ENCODE measurements at regions not wholly inside any gene's neighbourhood (a gene's known extent, or its start where the extent isn't known, plus 50 kb on each side); places are given as distances from the start of the nearest gene placed in this dataset.

GRCh38 chr10:120960725-120961124 is 109.6 kb downstream of the WDR11 start:
- H3K4me3 ChIP-seq (ENCODE audit: control insufficient read depth, low read depth, low read length), result no peak overlapping the region
- no peak for DNase-seq (ENCODE audit: low read depth)
- TF ChIP-seq CTCF (IDR thresholded peaks at IDR 0.05; ENCODE audit: control insufficient read depth, insufficient read depth, low read depth, low read length, missing control alignments), result no peak

GRCh38 chr10:120961795-120962755 is 110.9 kb downstream of the WDR11 start:
- no peak for TF ChIP-seq CTCF (IDR thresholded peaks at IDR 0.05; ENCODE audit: control insufficient read depth, insufficient read depth, low read depth, low read length, missing control alignments)
- H3K4me3 ChIP-seq (ENCODE audit: control insufficient read depth, low read depth, low read length), result no peak overlapping the region
- DNase-seq (ENCODE audit: low read depth), result no peak

DNA sequence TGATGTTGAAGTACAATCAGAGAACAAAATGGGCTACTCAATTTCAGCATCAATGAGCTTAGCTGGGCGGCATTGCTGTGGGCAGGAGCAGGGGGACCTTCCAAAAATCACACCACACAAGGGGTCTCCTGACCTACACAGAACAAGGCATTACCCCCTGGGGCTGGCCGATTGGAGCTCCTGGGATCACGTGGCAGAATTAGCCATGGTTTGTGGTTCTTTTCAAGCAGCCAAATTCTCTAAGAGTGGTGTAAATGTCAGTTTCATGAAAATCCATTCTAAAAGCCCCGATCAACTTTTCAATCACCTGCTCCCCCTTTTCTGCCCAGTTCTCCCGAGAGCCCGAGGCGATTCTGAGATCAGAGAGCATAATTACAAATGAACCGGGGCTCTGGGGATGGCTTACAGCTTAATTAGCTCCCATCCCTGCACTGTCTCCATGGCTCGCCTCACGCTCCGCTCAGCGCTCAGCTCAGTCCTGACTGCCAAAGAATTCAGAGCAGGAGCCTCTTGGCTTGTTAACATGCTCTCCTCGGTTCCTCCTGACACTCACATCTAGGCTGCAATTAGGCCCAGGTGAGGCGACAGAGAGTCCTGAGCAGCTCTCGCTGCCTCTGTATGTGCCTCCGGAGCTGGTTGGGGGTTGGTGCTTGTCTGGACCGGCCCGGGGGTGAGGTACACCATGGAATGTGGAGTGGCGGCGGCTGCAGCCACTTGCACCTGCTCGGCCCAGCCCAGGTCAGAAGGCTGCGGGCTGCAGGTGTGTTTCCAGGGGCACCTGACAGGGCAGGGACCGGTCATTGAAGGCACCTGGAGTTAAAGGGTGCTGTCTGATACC is 111.8 kb downstream of the WDR11 start:
- no peak overlapping the region for H3K4me3 ChIP-seq (ENCODE audit: control insufficient read depth, low read depth, low read length)
- TF ChIP-seq CTCF (IDR thresholded peaks at IDR 0.05; ENCODE audit: control insufficient read depth, insufficient read depth, low read depth, low read length, missing control alignments), result no peak
- DNase-seq (ENCODE audit: low read depth), result no peak

DNA sequence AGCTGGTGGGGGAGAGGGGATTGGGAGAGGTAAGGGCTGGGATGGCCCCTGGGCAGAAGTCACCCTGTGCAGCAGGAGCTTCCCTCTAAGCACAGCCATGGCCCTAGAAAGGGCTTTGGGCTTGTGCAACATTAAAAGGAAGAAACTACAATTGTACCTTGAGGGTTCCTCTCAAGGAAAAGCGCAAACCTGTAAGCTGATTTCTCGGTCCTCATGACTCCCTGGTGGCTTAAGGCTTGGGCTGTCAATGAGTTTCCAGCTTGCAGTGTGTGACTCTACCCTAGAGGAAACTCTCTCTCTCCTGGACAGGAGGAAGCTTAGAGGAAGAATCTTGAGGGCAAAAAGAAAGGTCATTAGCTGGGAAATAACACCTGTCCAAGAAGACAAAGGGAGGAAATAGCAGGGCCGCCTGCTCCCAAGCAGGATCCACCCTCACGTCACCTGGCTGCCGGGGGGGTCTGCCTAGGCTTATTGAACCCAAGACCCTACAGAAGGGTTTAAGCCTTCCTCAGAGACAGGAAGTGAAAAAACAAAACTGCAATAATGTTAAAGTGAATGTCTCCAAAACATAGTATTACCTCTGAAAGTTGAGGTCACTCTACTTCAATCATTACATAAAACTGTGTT is 112.5 kb downstream of the WDR11 start:
- no peak for DNase-seq (ENCODE audit: low read depth)
- H3K4me3 ChIP-seq (ENCODE audit: control insufficient read depth, low read depth, low read length), result no peak overlapping the region
- TF ChIP-seq CTCF (IDR thresholded peaks at IDR 0.05; ENCODE audit: control insufficient read depth, insufficient read depth, low read depth, low read length, missing control alignments), result no peak

GRCh38 chr10:120966657-120967045 is 115.5 kb downstream of the WDR11 start:
- TF ChIP-seq CTCF (IDR thresholded peaks at IDR 0.05; ENCODE audit: control insufficient read depth, insufficient read depth, low read depth, low read length, missing control alignments), result no peak
- H3K4me3 ChIP-seq (ENCODE audit: control insufficient read depth, low read depth, low read length), result no peak overlapping the region
- no peak for DNase-seq (ENCODE audit: low read depth)

GRCh38 chr10:120969219-120969645 is 118.1 kb downstream of the WDR11 start:
- H3K4me3 ChIP-seq (ENCODE audit: control insufficient read depth, low read depth, low read length), result no peak overlapping the region
- TF ChIP-seq CTCF (IDR thresholded peaks at IDR 0.05; ENCODE audit: control insufficient read depth, insufficient read depth, low read depth, low read length, missing control alignments), result no peak
- DNase-seq (ENCODE audit: low read depth), result no peak

Data from AG09309 (cell line).